K562 (cell line): ENCODE measurements at regions not wholly inside any gene's neighbourhood (a gene's known extent, or its start where the extent isn't known, plus 50 kb on each side); places are given as distances from the start of the nearest gene placed in this dataset.

Source experiments
- ARID1B ChIP-seq: fragments of 450-650 bp; IDR thresholded peaks from 2 replicates; pipeline ENCODE4 v1.6.1; 2016; ENCODE audit warnings: antibody characterized with exemption, mild to moderate bottlenecking, inconsistent platforms
- CBFA2T2 ChIP-seq: fragments of 450-650 bp; conservative IDR thresholded peaks from 2 replicates; pipeline ENCODE4 v1.6.1; 2017; ENCODE audit warnings: mild to moderate bottlenecking
- HES1 ChIP-seq: fragments of 450-650 bp; IDR thresholded peaks from 2 replicates; pipeline ENCODE4 v1.6.1; 2016; ENCODE audit warnings: low read depth, mild to moderate bottlenecking, moderate library complexity
- KLF16 ChIP-seq: IDR thresholded peaks from 2 replicates; pipeline ENCODE4 v1.6.1; 2016; ENCODE audit warnings: antibody characterized with exemption
- NCOR1 ChIP-seq: fragments of 450-650 bp; IDR thresholded peaks from 2 replicates; pipeline ENCODE4 v1.6.1; 2016; ENCODE audit warnings: mild to moderate bottlenecking, moderate library complexity
- NFIC ChIP-seq: fragments of 450-650 bp; IDR thresholded peaks from 2 replicates; pipeline ENCODE4 v1.6.1; 2017; ENCODE audit warnings: mild to moderate bottlenecking, inconsistent platforms
- POLR2AphosphoS5 ChIP-seq: IDR thresholded peaks from 2 replicates; pipeline ENCODE4 v1.6.1; 2011; ENCODE audit warnings: mild to moderate bottlenecking, low read depth, low read length, moderate library complexity; ENCODE audit not compliant: control insufficient read depth, insufficient read depth
- STAT5A ChIP-seq: IDR thresholded peaks from 2 replicates; pipeline ENCODE4 v1.6.1; 2012; ENCODE audit warnings: low read length, inconsistent platforms, borderline replicate concordance
- TCF7L2 ChIP-seq: fragments of 150-350 bp; IDR thresholded peaks from 2 replicates; pipeline ENCODE4 v1.6.1; 2016; ENCODE audit warnings: low read depth, mild to moderate bottlenecking, low read length, moderate library complexity
- ZNF518B ChIP-seq: fragments of 250-450 bp; sonication (Bioruptor Pico); IDR thresholded peaks from 2 replicates; pipeline ENCODE4 v1.5.0; 2021; ENCODE audit warnings: mild to moderate bottlenecking, moderate library complexity
- ZNF551 ChIP-seq: fragments of 250-450 bp; sonication (Bioruptor Pico); IDR thresholded peaks from 2 replicates; pipeline ENCODE4 v1.5.0; 2021; ENCODE audit warnings: mild to moderate bottlenecking, moderate library complexity

- TF ChIP-seq ZNF518B (CRISPR knock-in tag) (no peak), ZNF551 (no peak), KLF16 (peak; percentile 16; the same call in 1 of the 2 replicates), NFIC (peak; percentile 35; the same call in 1 of the 2 replicates), CBFA2T2 (peak; percentile 52), TCF7L2 (no peak), POLR2AphosphoS5 (peak; percentile 51; the same call in 1 of the 2 replicates), HES1 (no peak), ARID1B (peak; percentile 57), STAT5A (peak; percentile 12; the same call in 1 of the 2 replicates), NCOR1 (peak; percentile 50; the same call in 1 of the 2 replicates)
- TF ChIP-seq, all 486 proteins: peak for 14
These were observed 73.2 kb upstream of the MBNL2 start (continued) for GRCh38 chr13:97148894-97149293.
